Body of pancreas (tissue), 4 donors: ENCODE measurements at regions not wholly inside any gene's neighbourhood (a gene's known extent, or its start where the extent isn't known, plus 50 kb on each side); places are given as distances from the start of the nearest gene placed in this dataset.

Experiments used
- CTCF ChIP-seq, 7 experiments: fragments of 450-650 bp in 4 of 7; fragments of 200-600 bp in 3 of 7; sonication (generic) in 3 of 7; IDR thresholded peaks; one replicate each; pipeline ENCODE4 v1.5.1; 2016 to 2019; ENCODE audit warnings: antibody characterized with exemption in 7 of 7
- POLR2A ChIP-seq, 3 donors: fragments of 450-650 bp; IDR thresholded peaks; one replicate each; pipeline ENCODE4 v1.6.1; 2016; ENCODE audit warnings: antibody characterized with exemption in 3 of 3, mild to moderate bottlenecking in 2 of 3

GRCh38 chr16:86986809-86987487, 330.2 kb downstream of the C16orf95 start:
- TF ChIP-seq POLR2A (IDR thresholded peaks at IDR 0.05) (no peak), CTCF (IDR thresholded peaks at IDR 0.05) (no peak)
